GM06990 (cell line): ENCODE measurements at regions not wholly inside any gene's neighbourhood (a gene's known extent, or its start where the extent isn't known, plus 50 kb on each side); places are given as distances from the start of the nearest gene placed in this dataset.

ENCODE experiments used
- DNase-seq: peaks from one replicate; pipeline ENCODE4 v3.0.0-alpha.2; 2011; ENCODE audit not compliant: insufficient read length; ENCODE audit errors: extremely low read depth
- H3K27me3 ChIP-seq: replicated peaks from 2 replicates; pipeline ENCODE4 v1.6.0; 2011; ENCODE audit warnings: low read length; ENCODE audit not compliant: control insufficient read depth, insufficient read depth
- H3K36me3 ChIP-seq: 2 replicates; pipeline ENCODE4 v1.5.1; 2011; ENCODE audit warnings: low read length; ENCODE audit not compliant: control insufficient read depth, insufficient read depth
- H3K4me3 ChIP-seq: replicated peaks from 2 replicates; pipeline ENCODE4 v1.5.1; 2011; ENCODE audit warnings: low read depth, mild to moderate bottlenecking, control low read depth, low read length
- TF ChIP-seq, protein P1 (sequence below): IDR thresholded peaks from 2 replicates; pipeline ENCODE4 v1.5.1; 2011; ENCODE audit warnings: low read length, control low read depth, mild to moderate bottlenecking, inconsistent platforms; ENCODE audit not compliant: insufficient read depth, poor library complexity, severe bottlenecking

- TF ChIP-seq, protein P1, sequence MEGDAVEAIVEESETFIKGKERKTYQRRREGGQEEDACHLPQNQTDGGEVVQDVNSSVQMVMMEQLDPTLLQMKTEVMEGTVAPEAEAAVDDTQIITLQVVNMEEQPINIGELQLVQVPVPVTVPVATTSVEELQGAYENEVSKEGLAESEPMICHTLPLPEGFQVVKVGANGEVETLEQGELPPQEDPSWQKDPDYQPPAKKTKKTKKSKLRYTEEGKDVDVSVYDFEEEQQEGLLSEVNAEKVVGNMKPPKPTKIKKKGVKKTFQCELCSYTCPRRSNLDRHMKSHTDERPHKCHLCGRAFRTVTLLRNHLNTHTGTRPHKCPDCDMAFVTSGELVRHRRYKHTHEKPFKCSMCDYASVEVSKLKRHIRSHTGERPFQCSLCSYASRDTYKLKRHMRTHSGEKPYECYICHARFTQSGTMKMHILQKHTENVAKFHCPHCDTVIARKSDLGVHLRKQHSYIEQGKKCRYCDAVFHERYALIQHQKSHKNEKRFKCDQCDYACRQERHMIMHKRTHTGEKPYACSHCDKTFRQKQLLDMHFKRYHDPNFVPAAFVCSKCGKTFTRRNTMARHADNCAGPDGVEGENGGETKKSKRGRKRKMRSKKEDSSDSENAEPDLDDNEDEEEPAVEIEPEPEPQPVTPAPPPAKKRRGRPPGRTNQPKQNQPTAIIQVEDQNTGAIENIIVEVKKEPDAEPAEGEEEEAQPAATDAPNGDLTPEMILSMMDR, result no peak
- H3K36me3 ChIP-seq, result no peaks in the 10 kb centered on the region
- no peak for DNase-seq
- H3K4me3 ChIP-seq, result no peak overlapping the region
- no peaks in the 10 kb centered on the region for H3K27me3 ChIP-seq
Measured at GRCh38 chr4:151991001-151991883, 230.4 kb upstream of the GATB start.

- Histone ChIP-seq H3K36me3 (no peaks in the 10 kb centered on the region), H3K27me3 (no peaks in the 10 kb centered on the region; the same call in 1 of the 2 replicates), H3K4me3 (no peak overlapping the region)
- DNase-seq, result no peak
- TF ChIP-seq, protein P1, result no peak
Measured at GRCh38 chr4:151990201-151990600, 229.4 kb upstream of the GATB start.

- TF ChIP-seq, protein P1, result no peak
Measured at GRCh38 chr4:151988591-151988990, 227.8 kb upstream of the GATB start.

DNA sequence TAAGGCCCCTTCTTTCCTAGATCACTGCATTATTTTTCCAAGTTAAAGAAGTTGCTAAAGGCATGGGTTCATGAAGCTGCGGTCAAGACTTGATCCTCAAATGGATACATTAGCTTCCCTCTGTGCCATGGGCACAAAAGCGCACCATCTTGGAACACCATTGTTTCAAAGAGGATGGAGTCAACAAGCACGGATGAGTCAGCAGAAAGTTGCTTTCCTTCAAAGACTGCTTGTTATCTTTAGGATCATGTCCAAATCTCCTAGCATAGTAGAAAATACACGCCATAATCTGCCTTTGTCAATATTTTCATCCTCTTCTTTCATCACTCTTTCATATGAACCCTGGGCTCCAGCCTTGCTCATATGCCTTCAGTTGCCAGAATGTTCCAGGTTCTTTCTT is 226.8 kb upstream of the GATB start:
- Histone ChIP-seq H3K36me3 (no peaks in the 10 kb centered on the region), H3K27me3 (no peaks in the 10 kb centered on the region; the same call in 1 of the 2 replicates), H3K4me3 (no peak overlapping the region)
- no peak for DNase-seq
- TF ChIP-seq, protein P1, result no peak

More at GRCh38 chr4:151988591-151988990, 227.8 kb upstream of the GATB start:
- H3K27me3 ChIP-seq, result no peaks in the 10 kb centered on the region; the same call in 1 of the 2 replicates
- DNase-seq, result no peak
- no peaks in the 10 kb centered on the region for H3K36me3 ChIP-seq
- no peak overlapping the region for H3K4me3 ChIP-seq

DNA sequence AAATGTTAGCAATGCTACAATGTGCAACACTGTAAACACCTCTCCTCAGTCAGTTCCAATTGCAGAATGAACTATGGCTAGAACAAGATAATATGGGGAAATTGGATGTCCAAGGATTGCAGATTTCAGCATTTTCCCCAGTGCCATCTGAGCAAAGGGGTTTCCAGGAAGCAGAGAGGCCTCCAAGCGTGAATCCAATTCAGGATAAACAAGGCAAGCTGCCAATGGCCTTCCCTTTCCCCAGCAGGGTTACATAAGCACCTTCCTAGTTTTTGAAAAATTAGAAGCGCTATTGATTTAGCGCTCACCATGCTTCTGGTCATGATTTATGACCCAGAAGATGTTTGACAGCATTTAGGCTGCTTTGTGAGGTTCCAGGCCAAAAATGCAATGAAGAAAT is 223.0 kb upstream of the GATB start:
- Histone ChIP-seq H3K4me3 (no peak overlapping the region), H3K27me3 (no peaks in the 10 kb centered on the region; the same call in 1 of the 2 replicates), H3K36me3 (no peaks in the 10 kb centered on the region)
- no peak for DNase-seq
- TF ChIP-seq, protein P1, result no peak
